Kidney epithelial cell (primary cell): ENCODE measurements at regions not wholly inside any gene's neighbourhood (a gene's known extent, or its start where the extent isn't known, plus 50 kb on each side); places are given as distances from the start of the nearest gene placed in this dataset.
A peak's percentile ranks its signal among the peaks of the same experiment; 100 is the strongest.

Source experiments
- DNase-seq: peaks from one replicate; pipeline ENCODE4 v3.0.0-alpha.2; 2010; ENCODE audit warnings: low read depth
- H3K27me3 ChIP-seq: 2 replicates; pipeline ENCODE4 v1.6.0; 2011; ENCODE audit warnings: low read length; ENCODE audit not compliant: control insufficient read depth, insufficient read depth
- H3K36me3 ChIP-seq: 2 replicates; pipeline ENCODE4 v1.5.1; 2011; ENCODE audit warnings: low read length; ENCODE audit not compliant: control insufficient read depth, insufficient read depth
- H3K4me3 ChIP-seq: 2 replicates; pipeline ENCODE4 v1.5.1; 2011; ENCODE audit warnings: low read depth, mild to moderate bottlenecking, control low read depth, low read length
- CTCF ChIP-seq: IDR thresholded peaks from 2 replicates; pipeline ENCODE4 v1.5.1; 2011; ENCODE audit warnings: mild to moderate bottlenecking, moderate library complexity, low read length, control low read depth, inconsistent platforms; ENCODE audit not compliant: insufficient read depth, poor library complexity, severe bottlenecking

- no peak for TF ChIP-seq CTCF
- DNase-seq, result no peak
- H3K36me3 ChIP-seq, result no peaks in the 10 kb centered on the region
Observed at GRCh38 chr2:40809156-40809555, 357.3 kb upstream of the SLC8A1 start.

GRCh38 chr2:40814616-40815015, 362.7 kb upstream of the SLC8A1 start:
- H3K36me3 ChIP-seq, result no peaks in the 10 kb centered on the region
- DNase-seq, result no peak
- H3K27me3 ChIP-seq, result no peaks in the 10 kb centered on the region
- H3K4me3 ChIP-seq, result no peak overlapping the region
- no peak for TF ChIP-seq CTCF

More at GRCh38 chr2:40809156-40809555, 357.3 kb upstream of the SLC8A1 start:
- Histone ChIP-seq H3K27me3 (no peaks in the 10 kb centered on the region), H3K4me3 (no peak overlapping the region)

GRCh38 chr2:40820319-40820718, 368.4 kb upstream of the SLC8A1 start:
- H3K4me3 ChIP-seq, result no peak overlapping the region
- peak; percentile 16 for TF ChIP-seq CTCF
- DNase-seq, result no peak
- H3K27me3 ChIP-seq, result no peaks in the 10 kb centered on the region
- no peaks in the 10 kb centered on the region for H3K36me3 ChIP-seq

- no peak for DNase-seq
- Histone ChIP-seq H3K4me3 (no peak overlapping the region), H3K27me3 (no peaks in the 10 kb centered on the region), H3K36me3 (no peaks in the 10 kb centered on the region)
- TF ChIP-seq CTCF, result no peak
Observed at GRCh38 chr2:40823478-40823877, 371.6 kb upstream of the SLC8A1 start.

- H3K4me3 ChIP-seq, result no peak overlapping the region
- H3K36me3 ChIP-seq, result no peaks in the 10 kb centered on the region
- no peak for TF ChIP-seq CTCF
- no peaks in the 10 kb centered on the region for H3K27me3 ChIP-seq
- DNase-seq, result no peak
Observed at GRCh38 chr2:40824278-40824677, 372.4 kb upstream of the SLC8A1 start.

- no peaks in the 10 kb centered on the region for H3K36me3 ChIP-seq
- no peak overlapping the region for H3K4me3 ChIP-seq
- H3K27me3 ChIP-seq, result no peaks in the 10 kb centered on the region
- DNase-seq, result no peak
- TF ChIP-seq CTCF, result no peak
Observed at GRCh38 chr2:40827392-40827791, 375.5 kb upstream of the SLC8A1 start.
